K562 (cell line): ENCODE measurements at regions not wholly inside any gene's neighbourhood (a gene's known extent, or its start where the extent isn't known, plus 50 kb on each side); places are given as distances from the start of the nearest gene placed in this dataset.

Experiments
- BRCA1 ChIP-seq, 2 experiments: fragments of 450-650 bp in 1 of 2; sonication (generic) in 1 of 2; formaldehyde crosslinking in 1 of 2; IDR thresholded peaks; 2 replicates each; pipeline versions ENCODE4 v1.5.0 to v1.6.1; 2017 to 2020; ENCODE audit warnings: mild to moderate bottlenecking in 1 of 2, missing genetic modification reagents in 1 of 2
- CAMTA2 ChIP-seq: fragments of 250-450 bp; sonication (Bioruptor Pico); conservative IDR thresholded peaks from 2 replicates; pipeline ENCODE4 v1.5.1; 2022
- EZH2 ChIP-seq: IDR thresholded peaks from 2 replicates; pipeline ENCODE4 v1.6.1; 2012; ENCODE audit warnings: low read depth, mild to moderate bottlenecking, inconsistent platforms, low read length, borderline replicate concordance
- HOXB6 ChIP-seq: fragments of 250-450 bp; sonication (Bioruptor Pico); IDR thresholded peaks from 2 replicates; pipeline ENCODE4 v1.5.1; 2022; ENCODE audit warnings: mild to moderate bottlenecking, borderline replicate concordance
- HSF4 ChIP-seq: fragments of 250-450 bp; sonication (Bioruptor Pico); IDR thresholded peaks from 2 replicates; pipeline ENCODE4 v2.1.2; 2022; ENCODE audit warnings: mild to moderate bottlenecking, moderate library complexity, borderline replicate concordance
- LEF1 ChIP-seq: fragments of 450-650 bp; IDR thresholded peaks from 2 replicates; pipeline ENCODE4 v1.6.1; 2016; ENCODE audit warnings: mild to moderate bottlenecking
- ZBTB17 ChIP-seq: fragments of 450-650 bp; formaldehyde crosslinking; IDR thresholded peaks from 2 replicates; pipeline ENCODE4 v1.4.0; 2020; ENCODE audit warnings: mild to moderate bottlenecking
- ZNF134 ChIP-seq: fragments of 250-450 bp; sonication (Bioruptor Pico); conservative IDR thresholded peaks from 2 replicates; pipeline ENCODE4 v1.4.0; 2020
- TF ChIP-seq, protein P1 (sequence below): sonication (generic); formaldehyde crosslinking; IDR thresholded peaks from 2 replicates; pipeline ENCODE4 v1.9.0; 2022; ENCODE audit warnings: mild to moderate bottlenecking, missing genetic modification reagents

DNA sequence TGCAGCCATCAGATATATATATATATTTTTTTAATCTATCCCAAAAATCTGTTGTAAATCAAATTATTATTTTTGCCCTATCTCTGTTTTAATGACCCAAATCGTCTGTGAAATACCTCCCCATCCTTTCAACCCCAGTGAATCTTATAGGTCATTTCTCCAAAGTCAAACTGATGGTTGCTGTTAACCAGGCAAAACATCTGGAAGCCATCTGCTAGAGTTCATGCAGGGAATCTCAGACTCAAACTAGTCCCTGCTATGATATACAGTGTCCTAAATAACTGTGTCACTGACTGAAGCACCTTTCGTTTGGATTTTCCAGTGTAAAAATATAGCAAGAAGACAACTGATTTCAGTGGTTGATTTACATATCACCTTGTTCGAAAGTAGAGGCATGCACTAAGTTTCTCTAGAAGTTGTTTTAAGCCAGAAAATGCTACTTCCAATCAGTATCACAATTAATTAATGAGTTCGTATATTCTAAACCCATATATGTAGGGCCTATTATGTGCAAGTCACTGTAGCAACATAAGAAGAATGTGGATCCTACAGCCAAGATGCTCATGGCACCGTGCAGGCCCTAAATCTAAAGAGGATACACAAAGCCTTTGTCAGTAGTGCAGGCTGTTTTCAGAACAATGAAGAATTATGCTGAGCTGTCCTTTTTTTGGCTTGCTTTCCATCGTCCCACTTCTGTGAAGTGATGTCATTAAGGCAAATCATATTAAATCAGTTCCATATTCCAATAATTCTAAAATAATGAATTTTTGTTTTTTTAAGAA lies 566.0 kb downstream of the STK39 start:
- no peak for TF ChIP-seq CAMTA2 (CRISPR knock-in tag)
- TF ChIP-seq ZBTB17, result no peak
- no peak for TF ChIP-seq EZH2
- no peak for TF ChIP-seq LEF1
- TF ChIP-seq ZNF134, result no peak
- no peak for TF ChIP-seq HOXB6 (CRISPR knock-in tag)
- TF ChIP-seq BRCA1 (IDR thresholded peaks at IDR 0.05), result no peak
- TF ChIP-seq BRCA1 (CRISPR knock-in tag; IDR thresholded peaks at IDR 0.05), result no peak
- TF ChIP-seq, protein P1, sequence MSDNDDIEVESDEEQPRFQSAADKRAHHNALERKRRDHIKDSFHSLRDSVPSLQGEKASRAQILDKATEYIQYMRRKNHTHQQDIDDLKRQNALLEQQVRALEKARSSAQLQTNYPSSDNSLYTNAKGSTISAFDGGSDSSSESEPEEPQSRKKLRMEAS (CRISPR knock-in tag), result no peak
- no peak for TF ChIP-seq HSF4 (CRISPR knock-in tag)
